ENCODE measurements at regions not wholly inside any gene's neighbourhood (a gene's known extent, or its start where the extent isn't known, plus 50 kb on each side); places are given as distances from the start of the nearest gene placed in this dataset.

DNA sequence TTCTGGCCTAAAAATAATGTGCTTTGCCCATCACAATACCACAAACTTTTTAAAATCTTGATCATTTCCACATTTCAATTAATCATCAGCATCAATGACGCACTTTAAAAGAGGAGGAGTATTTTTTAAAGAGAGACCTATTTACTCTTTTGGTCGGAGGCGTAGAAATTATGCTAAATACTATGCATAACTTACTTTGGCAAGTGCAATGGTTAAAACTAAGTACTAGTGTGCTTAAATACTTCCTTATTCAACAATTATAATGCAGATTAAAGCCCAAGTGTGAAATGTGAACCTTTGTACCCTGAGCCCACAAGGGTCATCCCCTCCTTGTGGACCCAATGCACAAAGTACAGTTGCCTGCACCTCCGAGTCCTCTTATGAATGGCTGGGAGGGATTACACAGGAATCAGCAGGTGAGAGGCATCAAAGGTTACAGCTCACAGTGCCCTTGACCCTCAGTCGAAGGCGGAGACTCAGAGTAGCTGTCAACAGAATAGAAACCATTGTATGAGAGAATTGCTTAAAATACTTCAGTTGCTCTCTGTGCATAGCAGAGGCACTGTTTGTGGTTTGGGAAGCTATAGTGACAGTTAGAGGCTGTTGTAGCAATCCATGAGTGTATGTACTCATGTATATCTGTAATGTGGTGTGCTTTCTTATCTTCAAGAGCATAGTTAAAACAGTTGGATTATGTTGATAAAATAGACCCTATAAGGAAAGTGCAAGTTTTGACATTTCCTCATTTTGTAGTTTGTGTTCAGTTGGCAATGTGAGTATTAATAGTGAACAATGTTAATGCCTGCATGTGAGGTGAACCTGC is 151.7 kb upstream of the ITGA4 start:
- peak in 1 of 2 donors; percentile 7 for DNase-seq (ENCODE audit: low read depth in 2 of 2)

DNA sequence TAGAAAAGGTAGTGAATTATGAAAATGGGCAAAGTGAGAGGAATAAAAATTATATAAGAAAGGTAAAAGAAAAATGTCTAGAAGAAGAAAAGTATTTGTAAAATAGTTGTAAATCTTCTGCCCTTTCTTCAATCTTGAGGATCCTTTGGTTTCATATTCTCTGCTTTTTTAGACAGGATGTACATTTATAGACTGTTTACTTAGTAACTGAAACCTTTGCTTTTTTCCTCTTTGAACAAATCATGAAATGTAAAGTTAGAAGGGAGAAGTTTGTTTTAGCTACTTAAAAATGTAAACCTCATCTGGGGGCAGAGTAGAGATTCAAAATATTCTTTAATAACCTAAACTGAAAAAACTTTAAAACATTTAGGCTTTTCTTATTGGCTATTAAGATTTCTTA is 150.4 kb upstream of the ITGA4 start:
- no peak for DNase-seq (ENCODE audit: low read depth in 2 of 2)

DNA sequence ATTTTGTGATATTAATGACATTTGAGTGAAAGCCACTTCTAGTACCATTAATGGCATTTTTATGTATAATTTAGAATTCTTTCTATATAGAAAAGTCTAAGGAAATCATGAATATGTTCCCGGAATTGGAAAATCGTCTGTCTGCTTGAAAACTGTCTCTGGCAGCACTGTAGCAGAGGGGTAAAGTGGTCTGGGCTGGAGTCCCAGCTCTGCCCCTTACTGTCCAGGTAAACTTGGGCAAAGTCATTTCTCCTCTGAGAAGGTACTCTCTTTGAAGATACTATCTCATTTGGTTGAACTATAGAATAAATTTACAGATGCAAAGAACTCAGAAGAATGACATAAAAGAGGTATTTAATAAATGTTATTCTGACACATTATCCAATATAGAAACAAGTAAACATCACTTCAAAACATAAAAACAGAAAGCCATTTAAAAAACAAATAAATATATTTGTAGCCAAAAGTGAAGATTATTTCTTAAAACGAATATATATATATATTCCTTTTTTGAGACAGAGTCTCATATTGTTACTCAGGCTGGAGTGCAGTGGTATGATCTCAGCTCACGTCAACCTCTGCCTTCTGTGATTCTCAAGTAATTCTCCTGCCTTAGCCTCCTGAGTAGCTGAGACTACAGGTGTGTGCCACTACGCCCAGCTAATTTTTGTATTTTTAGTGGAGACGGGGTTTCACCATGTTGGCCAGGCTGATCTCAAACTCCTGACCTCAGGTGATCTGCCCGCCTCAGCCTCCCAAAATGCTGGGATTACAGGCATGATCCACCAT is 149.8 kb upstream of the ITGA4 start:
- no peak for DNase-seq (ENCODE audit: low read depth in 2 of 2)

DNA sequence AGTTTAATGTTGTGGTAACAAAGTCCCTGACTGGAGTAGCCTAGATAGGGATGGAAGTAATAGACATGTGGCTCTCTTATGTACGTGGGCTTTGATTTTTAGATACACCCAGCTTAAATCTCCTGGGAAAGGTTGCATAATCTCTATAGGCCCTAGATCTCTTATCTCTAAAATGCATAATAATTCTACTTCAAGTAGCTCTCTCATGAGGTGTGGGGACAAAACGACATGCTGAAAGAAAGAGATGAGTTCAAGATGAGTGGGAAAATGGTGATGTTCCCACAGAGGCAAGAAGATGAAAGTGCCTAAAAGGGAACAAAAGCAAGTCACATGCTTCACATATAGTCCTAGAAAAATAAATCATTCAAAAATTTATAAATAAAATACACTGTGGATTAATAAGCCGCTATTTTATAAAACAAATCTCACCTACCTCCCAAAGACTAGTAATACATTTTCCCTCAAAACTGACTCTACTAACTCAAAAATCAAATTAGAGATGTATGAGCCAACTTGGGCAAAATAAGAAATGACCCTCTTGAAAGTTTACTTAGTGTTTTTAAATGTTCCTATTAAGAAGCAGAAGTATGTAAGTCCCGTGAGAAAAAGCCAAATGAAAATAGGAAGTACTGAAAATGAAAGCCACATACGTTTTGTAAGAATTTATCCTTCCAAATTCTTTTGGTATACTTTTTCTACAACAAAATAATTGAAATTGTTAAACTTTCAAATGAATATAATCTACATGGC is 148.2 kb upstream of the ITGA4 start:
- DNase-seq (ENCODE audit: low read depth in 2 of 2): no peak

DNA sequence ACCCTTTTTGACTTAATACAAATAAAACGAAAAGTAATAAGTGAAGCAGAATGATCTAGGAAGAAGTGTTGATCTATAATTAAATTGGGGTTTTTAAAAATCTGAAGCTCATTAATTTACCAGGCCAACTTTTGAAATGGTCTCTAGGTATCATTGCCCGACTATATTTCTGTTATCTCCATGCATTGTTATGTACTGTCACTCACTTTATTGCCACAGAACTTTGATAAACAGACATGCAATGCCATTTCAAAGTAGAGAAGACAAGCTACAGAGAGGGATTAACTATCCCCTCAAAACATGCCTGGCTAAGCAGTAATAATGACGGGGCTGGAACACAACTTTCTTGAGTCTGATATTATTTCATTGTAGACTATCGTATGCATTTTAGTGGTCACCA is 147.6 kb upstream of the ITGA4 start:
- no peak for DNase-seq (ENCODE audit: low read depth in 2 of 2)

DNA sequence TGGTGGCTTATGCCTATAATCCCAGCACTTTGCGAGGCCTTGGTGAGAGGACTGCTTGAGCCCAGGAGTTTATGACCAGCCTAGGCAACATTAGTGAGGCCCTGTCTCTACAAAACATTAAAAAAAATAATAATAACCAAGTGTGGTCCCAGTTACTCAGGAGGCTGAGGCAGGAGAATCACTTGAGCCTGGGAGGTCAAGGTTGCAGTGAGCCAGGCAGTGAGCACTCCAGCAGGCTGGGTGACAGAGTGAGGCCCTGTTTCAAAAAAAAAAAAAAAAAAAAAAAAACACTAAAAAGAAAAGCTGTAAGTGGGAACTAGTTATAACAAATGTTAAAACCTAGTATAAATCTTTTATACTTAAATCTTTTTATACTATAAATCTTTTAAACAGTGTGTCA is 146.2 kb upstream of the ITGA4 start:
- DNase-seq (ENCODE audit: low read depth in 2 of 2): no peak

DNA sequence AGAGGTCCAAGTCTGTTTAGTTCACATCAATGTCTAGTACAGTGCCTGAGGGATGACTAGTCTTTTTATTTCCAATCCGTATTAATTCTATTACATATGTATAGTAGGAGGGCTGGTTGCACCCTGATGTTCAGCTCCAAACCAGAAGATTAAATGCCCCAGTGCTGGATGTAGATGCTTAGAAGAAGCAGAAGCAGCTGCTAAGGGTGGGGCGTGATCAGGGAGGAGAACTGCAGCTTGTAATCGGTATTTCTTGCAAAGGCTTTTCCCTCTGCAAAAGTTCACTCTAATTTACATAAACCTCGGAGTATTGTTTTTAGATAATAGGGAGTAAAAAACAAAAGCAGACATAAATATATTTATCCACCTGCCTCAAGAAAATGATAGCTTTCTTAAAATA is 145.3 kb upstream of the ITGA4 start:
- DNase-seq (ENCODE audit: low read depth in 2 of 2): no peak

DNA sequence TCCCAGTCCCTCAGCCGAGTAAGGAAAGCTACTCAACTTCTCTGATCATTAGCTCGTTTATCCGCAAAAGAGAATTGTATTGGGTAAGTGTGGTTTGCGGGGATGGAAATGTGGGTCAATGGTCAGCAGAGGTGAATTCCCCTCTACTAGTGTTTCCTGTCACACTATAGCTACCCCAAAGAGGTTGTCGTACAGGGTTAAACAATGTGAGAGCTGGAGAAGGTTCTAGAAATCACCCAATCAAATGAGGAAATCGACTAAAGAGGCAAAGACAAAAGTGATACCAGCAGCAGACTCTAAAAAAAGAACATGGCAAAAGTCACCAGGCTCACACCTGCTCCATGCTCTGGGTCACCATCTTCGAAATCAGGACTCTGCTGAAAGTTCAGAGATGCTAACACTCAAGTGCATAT is 144.7 kb upstream of the ITGA4 start:
- no peak for DNase-seq (ENCODE audit: low read depth in 2 of 2)

DNA sequence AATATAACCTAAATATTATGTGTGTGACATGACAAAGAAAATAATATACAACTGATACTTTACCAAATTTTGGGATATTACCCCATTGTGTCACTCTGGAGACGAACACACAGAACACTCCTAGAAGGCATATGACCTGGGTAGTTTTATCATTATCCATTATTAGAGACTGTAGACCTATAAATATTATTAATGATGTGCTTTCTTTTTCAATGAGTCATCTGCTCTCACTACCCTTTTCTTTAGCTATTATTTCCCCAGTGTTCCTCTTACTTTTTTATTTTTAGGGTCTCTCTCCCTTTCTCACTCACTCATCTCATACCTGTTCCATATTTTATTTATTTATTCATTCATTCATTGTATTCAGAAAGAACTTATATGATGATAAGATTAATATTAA is 143.3 kb upstream of the ITGA4 start:
- DNase-seq (ENCODE audit: low read depth in 2 of 2): no peak

DNA sequence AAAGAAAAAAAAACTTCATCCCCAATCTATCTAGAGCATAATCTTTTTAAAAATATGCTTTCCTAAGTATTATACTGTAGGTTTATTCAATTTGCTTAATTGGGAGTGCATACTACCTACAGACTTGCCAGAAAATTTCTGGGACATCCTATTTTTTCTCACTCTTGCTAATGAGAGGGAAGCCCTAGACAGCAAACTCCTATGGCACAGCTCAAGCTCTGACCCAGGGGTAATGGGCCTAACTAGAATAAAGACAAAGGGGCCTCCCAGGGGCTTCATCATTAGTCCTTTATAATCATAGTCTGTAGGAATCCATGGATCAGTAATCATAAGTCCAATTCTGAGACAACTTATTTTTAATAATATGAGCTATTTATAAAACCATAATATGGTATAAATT is 142.6 kb upstream of the ITGA4 start:
- no peak for DNase-seq (ENCODE audit: low read depth in 2 of 2)

DNA sequence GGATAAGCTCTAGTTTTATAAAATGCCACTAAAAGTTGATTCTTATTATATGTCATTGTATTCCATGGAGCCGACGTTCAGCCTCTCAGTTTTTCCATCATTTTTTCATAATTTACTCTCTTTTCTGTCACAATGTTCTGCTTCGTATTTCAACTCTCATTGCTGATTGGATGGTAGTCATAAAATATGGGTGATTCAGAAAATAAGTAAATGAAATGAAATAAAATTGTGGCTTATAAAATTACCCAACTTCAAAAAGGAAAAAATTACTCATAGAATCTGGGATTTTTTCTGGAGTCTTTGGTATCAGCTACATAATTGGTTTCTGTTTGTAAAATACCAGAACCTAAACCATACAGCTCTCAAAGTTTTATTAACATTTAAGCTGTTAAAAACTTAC is 139.7 kb upstream of the ITGA4 start:
- no peak for DNase-seq (ENCODE audit: low read depth in 2 of 2)

DNA sequence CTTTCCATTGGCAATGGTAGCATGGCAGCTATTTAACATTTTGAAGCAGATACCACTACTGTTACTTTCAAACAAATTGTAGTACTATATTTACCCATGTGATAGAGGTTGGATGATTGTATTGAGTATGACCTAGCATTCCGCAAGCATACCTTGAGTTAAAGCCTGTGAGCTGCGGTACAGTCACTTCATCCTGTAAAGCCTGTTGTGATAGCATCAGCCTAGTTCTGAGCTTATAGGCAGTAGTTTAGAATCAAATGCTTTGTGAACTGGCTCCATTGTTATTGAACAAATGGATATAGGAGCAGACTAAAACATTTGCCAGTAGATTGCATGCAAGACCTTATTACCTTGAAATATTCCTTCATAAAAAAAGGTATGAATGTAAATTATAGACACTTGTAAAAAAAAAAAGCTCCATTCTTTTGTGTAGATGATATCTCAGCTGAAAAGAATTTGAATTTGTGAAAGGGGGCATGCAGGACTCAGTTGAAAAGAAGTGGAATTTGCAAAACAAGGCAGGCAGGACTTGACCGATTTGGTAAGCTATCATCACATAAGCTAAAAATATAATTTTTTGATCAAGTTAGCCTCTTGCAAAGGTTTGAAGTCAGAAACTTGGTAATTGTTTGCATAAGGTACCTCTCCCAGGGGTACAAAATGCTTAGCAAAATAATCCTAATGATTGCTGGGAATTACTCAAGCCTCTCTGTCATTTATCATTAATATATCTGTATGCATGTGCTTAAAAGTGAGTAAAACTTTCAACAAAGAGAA is 138.5 kb upstream of the ITGA4 start:
- no peak for DNase-seq (ENCODE audit: low read depth in 2 of 2)

DNA sequence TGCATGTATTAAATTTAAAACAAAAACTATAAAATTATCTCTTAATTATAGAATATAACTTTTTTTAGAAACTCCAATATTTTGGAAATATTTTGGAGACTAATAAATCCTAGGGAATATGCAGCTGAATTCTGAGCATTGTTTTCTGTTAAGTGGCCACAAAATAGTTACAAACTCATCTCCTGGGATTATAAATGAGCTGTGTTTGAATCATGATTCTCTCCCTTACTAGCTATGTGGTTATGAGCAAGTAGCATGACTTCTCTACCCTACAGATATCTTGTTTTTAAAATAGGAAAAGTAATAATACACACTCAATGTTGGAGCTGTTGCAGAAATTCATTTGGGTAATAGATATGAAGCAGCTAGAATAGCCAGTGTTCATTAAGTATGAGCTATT is 137.9 kb upstream of the ITGA4 start:
- DNase-seq (ENCODE audit: low read depth in 2 of 2): no peak

DNA sequence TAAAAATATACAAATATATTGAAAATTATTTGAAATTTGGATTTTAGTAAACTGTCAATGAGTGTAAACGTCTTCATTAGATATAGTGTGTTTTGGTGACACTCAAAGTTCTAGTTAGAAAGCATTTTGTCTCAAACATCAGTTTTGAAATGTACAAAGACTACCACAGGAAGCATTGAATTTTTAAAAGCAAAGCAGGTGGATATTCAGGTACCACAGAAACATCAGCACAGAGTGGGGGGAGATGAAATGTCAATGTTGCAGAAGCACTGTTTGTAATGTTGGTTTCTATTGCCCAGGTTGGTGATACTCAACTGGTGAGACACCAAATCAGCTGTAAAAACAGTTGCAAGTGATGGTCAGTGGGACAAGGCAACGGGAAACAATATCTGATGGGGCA is 136.5 kb upstream of the ITGA4 start:
- DNase-seq (ENCODE audit: low read depth in 2 of 2): no peak

DNA sequence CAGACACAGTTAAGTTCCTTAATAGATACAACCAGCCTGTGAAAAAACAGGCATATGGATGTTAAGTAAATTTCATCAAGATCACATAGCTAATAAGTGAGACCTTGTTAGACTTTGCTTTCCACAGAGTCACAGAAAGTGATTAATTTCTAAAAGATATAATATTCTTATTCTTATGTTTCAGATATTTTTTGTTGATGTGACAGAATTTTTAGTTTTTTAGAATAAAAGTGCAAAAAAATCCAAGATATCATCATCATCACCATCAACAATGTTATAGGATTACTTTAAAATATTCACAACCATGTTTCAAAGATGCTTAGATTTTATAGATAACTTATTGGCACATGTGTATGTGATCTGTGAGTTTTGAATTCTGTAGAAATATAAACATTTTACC is 132.3 kb upstream of the ITGA4 start:
- DNase-seq (ENCODE audit: low read depth in 2 of 2): no peak

DNA sequence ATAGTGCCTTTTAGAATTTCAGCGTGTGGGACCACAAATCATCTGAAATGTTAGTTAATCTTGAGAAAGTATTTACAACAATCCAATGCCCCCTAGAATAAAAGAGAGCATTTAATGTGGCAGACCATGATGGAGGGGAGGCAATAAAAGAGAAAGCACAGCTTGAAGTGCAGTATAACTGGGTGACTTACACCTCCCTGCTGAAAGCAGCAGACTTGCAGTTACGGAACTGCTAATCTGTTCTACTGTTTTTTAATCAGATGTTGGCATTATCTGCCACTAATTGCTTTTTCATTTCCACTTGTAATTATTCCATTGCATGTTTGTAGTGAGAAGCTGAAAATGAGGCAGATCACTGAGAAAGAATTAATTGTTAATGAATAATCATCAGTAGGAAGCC is 130.5 kb upstream of the ITGA4 start:
- no peak for DNase-seq (ENCODE audit: low read depth in 2 of 2)

DNA sequence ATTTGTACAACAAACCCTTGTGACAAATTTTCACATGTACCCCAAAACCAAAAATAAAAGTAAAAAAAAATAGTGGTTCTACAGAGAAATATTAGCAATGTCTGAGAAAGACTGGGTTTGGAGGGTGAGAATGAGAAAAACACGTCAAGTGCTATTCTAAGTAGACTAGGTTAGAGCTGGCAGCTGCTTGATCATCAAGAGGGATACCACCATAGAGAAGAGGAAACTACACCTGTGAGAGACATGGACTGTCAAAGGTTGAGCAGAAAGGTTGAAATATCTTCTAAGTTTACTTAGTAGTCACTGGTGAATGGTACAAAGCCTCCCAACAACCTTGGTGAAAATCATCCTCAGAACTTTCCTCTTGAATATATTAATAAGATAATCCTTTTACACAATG is 126.9 kb upstream of the ITGA4 start:
- DNase-seq (ENCODE audit: low read depth in 2 of 2): no peak

DNA sequence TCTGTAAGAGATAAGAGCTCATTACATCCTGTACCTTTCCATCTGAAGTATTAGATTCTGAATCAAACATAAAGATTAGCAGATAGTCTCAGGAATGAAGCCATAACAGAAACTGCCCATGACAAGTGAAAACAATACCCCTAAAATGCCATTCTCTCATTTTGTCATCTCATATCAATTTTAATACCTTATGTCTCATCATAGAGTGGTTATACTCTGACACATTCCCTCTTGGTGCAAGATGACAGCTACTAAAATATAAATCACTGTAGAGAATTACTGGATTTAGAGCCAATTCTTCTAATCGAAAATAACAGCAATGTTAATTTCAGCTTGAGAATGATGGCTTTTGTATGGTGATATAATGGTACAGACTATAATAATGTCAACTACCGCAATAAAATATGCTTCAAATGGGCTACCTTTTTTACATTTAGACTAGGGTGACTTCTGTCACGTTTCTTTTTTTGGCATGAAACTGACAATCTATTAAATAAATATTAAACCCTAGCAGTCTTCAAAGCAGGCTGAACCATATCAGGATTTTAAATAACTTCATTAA is 125.1 kb upstream of the ITGA4 start:
- DNase-seq (ENCODE audit: low read depth in 2 of 2): no peak

DNA sequence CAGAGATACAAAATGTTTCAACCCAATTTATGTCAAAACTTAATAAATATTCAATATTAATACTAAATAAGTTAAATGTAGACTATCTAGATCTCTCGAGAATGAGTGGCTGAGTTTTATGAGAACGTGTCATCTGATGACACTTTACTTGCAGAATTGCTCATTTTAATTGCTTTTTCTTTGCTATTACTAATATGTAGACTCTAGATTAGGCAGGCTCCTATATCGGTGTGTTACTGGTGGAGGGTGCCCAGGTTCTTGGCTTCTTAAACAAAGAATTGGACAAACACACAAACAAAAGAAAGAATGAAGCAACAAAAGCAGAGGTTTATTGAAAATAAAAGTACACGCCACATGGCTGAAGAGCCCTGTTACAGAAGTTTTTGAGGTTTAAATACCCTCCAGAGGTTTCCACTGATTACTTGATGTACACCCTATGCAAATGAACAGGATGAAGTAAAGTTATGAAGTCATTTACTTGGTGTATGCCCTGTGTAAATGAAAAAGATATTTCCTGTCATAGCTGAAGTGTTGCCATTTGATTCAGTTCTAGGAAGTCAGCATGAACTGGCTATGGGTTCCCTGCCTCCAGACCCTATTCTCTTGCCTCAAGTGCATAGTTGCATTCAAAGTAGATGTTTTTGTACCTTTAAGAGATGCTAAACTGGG is 122.9 kb upstream of the ITGA4 start:
- DNase-seq (ENCODE audit: low read depth in 2 of 2): no peak

DNA sequence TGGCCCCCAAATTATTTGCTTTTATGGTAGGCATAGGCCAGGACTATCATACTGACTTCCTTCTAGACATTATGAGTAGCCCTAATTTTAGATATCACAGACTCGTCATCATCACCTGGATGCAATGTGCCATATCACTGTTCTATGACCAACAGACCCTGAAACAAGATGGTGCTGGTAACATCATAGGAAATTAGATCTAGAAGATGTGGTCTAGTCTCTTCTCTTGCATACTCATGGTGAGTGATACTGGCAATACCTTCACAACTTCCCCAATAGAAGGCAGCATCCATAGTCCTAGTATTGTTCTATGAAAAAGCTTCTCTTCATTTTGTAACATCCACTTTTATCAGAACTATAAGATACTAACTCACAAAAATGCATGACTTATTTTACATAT is 116.3 kb upstream of the ITGA4 start:
- no peak for DNase-seq (ENCODE audit: low read depth in 2 of 2)
